Osteoblast (primary cell): ENCODE measurements at regions not wholly inside any gene's neighbourhood (a gene's known extent, or its start where the extent isn't known, plus 50 kb on each side); places are given as distances from the start of the nearest gene placed in this dataset.

Experiments used
- DNase-seq: peaks from one replicate; pipeline ENCODE4 v3.0.0; 2011; ENCODE audit warnings: low spot score, mixed read lengths; ENCODE audit not compliant: insufficient read length; ENCODE audit errors: missing footprints
- H2AFZ ChIP-seq: 2 replicates; pipeline ENCODE4 v1.6.0; 2011; ENCODE audit warnings: mild to moderate bottlenecking, low read length
- H3K27ac ChIP-seq: 2 replicates; pipeline ENCODE4 v1.5.1; 2011; ENCODE audit warnings: mild to moderate bottlenecking, low read depth, low read length, moderate library complexity
- H3K27me3 ChIP-seq: 2 replicates; pipeline ENCODE4 v1.6.0; 2012; ENCODE audit warnings: mild to moderate bottlenecking, control low read depth, inconsistent platforms, low read length, moderate library complexity; ENCODE audit not compliant: insufficient read depth
- H3K36me3 ChIP-seq: 2 replicates; pipeline ENCODE4 v1.5.1; 2011; ENCODE audit warnings: mild to moderate bottlenecking, low read length, control low read depth, moderate library complexity; ENCODE audit not compliant: insufficient read depth
- H3K4me1 ChIP-seq: 2 replicates; pipeline ENCODE4 v1.5.1; 2011; ENCODE audit warnings: mild to moderate bottlenecking, low read length, control low read depth, moderate library complexity; ENCODE audit not compliant: insufficient read depth
- H3K4me2 ChIP-seq: 2 replicates; pipeline ENCODE4 v1.6.0; 2011; ENCODE audit warnings: mild to moderate bottlenecking, low read length; ENCODE audit not compliant: insufficient read depth
- H3K4me3 ChIP-seq: fragments of 200-600 bp; sonication (generic); 3 replicates; pipeline ENCODE4 v1.5.1; 2012; ENCODE audit warnings: mild to moderate bottlenecking, low read length, inconsistent platforms; ENCODE audit not compliant: insufficient read depth
- H3K79me2 ChIP-seq: 2 replicates; pipeline ENCODE4 v1.6.0; 2012; ENCODE audit warnings: mild to moderate bottlenecking, low read length, control low read depth, inconsistent platforms; ENCODE audit not compliant: insufficient read depth
- H3K9me3 ChIP-seq: 2 replicates; pipeline ENCODE4 v1.5.1; 2011; ENCODE audit warnings: low read depth, low read length, control low read depth
- H4K20me1 ChIP-seq: 2 replicates; pipeline ENCODE4 v1.6.0; 2012; ENCODE audit warnings: mild to moderate bottlenecking, low read length, control low read depth; ENCODE audit not compliant: insufficient read depth
- CTCF ChIP-seq: IDR thresholded peaks from 2 replicates; pipeline ENCODE4 v1.5.1; 2011; ENCODE audit warnings: mild to moderate bottlenecking, low read depth, low read length, moderate library complexity; ENCODE audit errors: extremely low read depth

GRCh38 chr2:226643946-226644282, 155.7 kb downstream of the IRS1 start:
- Histone ChIP-seq H3K79me2 (no peaks in the 10 kb centered on the region), H3K27me3 (no peaks in the 10 kb centered on the region), H3K9me3 (peaks cover 2% of the 10 kb centered on the region), H4K20me1 (no peaks in the 10 kb centered on the region), H3K4me3 (no peak overlapping the region), H3K4me2 (peak overlapping the region; percentile 72), H3K4me1 (peaks cover 30% of the 10 kb centered on the region), H3K36me3 (no peaks in the 10 kb centered on the region), H3K27ac (peak overlapping the region; percentile 96), H2AFZ (peak overlapping the region; percentile 81)
- DNase-seq = no peak
- TF ChIP-seq CTCF = no peak

DNA sequence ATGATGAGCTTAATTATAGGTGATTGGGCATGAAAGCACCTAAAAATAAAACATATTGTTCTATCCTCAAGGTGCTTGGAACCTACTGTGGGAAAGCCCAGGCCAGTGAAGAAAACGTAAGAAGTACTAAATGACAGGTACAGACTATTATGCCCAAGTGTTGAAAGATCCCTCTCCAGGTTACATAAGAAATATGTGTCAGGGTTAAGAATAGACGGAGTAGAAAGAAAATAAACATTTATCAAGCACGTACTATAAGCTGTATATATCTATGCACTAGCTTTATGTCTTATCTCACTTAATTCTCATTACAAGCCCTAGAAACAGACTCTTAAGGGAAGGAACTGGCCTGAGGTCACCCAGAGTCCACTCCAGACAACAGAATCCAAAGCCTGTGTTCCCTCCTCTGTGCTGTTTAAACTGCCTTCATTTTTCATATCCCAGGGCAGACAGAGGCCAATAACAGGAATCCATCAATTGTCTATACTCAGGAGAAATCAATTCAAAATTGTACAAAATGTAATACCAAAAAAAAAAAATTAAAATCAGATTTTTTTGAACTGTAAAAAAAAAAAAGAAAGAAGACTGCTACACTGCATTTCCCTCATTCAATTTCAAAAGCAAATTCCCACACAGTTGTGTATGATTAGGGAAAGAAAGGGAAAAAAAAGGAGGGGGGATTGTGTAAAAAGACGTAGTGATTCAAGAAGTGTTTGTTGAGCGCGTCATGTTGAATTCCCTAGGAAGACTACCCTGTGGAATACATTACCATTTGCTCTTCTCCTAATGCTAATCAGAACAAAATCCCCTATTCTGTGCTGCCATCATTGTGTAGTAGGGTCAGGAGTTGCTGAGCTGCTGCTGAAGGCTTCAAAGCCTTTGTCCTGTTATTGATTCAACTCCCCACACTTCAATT, 156.3 kb downstream of the IRS1 start:
- no peaks in the 10 kb centered on the region for H3K36me3 ChIP-seq
- no peak for TF ChIP-seq CTCF
- DNase-seq = no peak
- H3K79me2 ChIP-seq = no peaks in the 10 kb centered on the region
- H3K4me1 ChIP-seq = peaks cover 34% of the 10 kb centered on the region
- no peaks in the 10 kb centered on the region for H3K27me3 ChIP-seq
- H2AFZ ChIP-seq = peak overlapping the region; percentile 81
- no peak overlapping the region for H3K4me3 ChIP-seq
- peak overlapping the region; percentile 96 for H3K27ac ChIP-seq
- H3K4me2 ChIP-seq = no peak overlapping the region
- H3K9me3 ChIP-seq = peaks cover 2% of the 10 kb centered on the region
- no peaks in the 10 kb centered on the region for H4K20me1 ChIP-seq

- TF ChIP-seq CTCF = no peak
- H2AFZ ChIP-seq = no peak overlapping the region
- H3K4me3 ChIP-seq = no peak overlapping the region
- peaks cover 2% of the 10 kb centered on the region for H3K9me3 ChIP-seq
- no peaks in the 10 kb centered on the region for H4K20me1 ChIP-seq
- no peak overlapping the region for H3K4me2 ChIP-seq
- no peaks in the 10 kb centered on the region for H3K36me3 ChIP-seq
- H3K79me2 ChIP-seq = no peaks in the 10 kb centered on the region
- no peak overlapping the region for H3K27ac ChIP-seq
- H3K4me1 ChIP-seq = peaks cover 29% of the 10 kb centered on the region
- DNase-seq = no peak
- H3K27me3 ChIP-seq = no peaks in the 10 kb centered on the region
Observed at GRCh38 chr2:226641008-226641407, 158.6 kb downstream of the IRS1 start.

DNA sequence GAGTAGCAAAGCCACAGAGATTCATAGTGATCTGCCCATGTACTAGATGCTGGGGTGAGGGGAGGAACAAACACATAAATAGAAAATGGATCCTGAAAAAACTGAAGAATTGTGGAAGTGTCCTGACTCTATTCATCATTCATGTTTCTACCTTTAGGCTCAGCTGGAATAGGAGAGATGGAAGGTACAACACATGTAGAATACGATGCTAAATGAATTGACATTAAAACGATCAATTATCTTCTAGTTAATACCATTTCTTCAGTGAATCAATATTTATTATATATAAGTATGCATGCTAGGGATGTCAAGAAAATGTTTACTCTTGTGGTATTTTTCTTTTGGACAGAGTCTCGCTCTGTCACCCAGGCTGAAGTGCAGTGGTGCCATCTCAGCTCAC, 159.1 kb downstream of the IRS1 start:
- Histone ChIP-seq H3K4me3 (no peak overlapping the region), H3K27me3 (no peaks in the 10 kb centered on the region), H3K79me2 (no peaks in the 10 kb centered on the region), H3K27ac (no peak overlapping the region), H2AFZ (no peak overlapping the region), H3K9me3 (peaks cover 2% of the 10 kb centered on the region), H3K4me1 (peaks cover 27% of the 10 kb centered on the region), H3K4me2 (no peak overlapping the region), H3K36me3 (no peaks in the 10 kb centered on the region), H4K20me1 (no peaks in the 10 kb centered on the region)
- TF ChIP-seq CTCF = no peak
- DNase-seq = no peak
